ENCODE measurements at regions not wholly inside any gene's neighbourhood (a gene's known extent, or its start where the extent isn't known, plus 50 kb on each side); places are given as distances from the start of the nearest gene placed in this dataset.

DNA sequence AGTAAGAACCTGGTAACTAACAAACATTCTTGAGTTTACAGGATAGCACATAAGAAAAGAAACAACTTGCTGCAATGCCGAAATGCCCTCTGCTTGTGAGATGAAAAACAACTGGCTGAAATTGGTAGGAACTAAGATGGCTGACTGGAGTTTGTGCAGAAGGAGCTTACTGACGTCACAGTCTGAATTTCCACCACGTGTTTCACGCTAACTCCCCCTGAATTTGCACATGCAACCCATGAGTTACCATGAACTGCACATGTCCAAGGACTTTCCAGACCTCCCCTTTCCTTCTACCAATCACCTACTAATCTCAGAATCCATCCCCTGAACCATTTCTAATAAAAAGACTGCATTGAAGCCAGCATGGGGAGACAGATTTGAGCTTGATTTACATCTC, 86.3 kb upstream of the KCND2 start:
- Histone ChIP-seq H3K36me3 (ENCODE audit: insufficient read depth, low read length, poor library complexity, severe bottlenecking) (no peaks in the 10 kb centered on the region), H3K4me1 (ENCODE audit: insufficient read depth, low read length, poor library complexity, severe bottlenecking) (peaks cover 4% of the 10 kb centered on the region), H3K27me3 (replicated peaks; ENCODE audit: insufficient read depth, low read depth, low read length, poor library complexity) (no peaks in the 10 kb centered on the region), H3K27ac (ENCODE audit: low read depth, low read length, poor library complexity, severe bottlenecking) (no peak overlapping the region), H3K9me3 (ENCODE audit: low read depth, low read length, poor library complexity, severe bottlenecking) (no peaks in the 10 kb centered on the region), H3K4me3 (ENCODE audit: low read depth, low read length, poor library complexity, severe bottlenecking) (no peak overlapping the region)
- POLR2A ChIA-PET (ENCODE audit: low non-redundant PET), result no interaction called here
- intact Hi-C loops (cut with micrococcal nuclease; ENCODE audit: unreplicated experiment), result no loop called here
- no TSS peak for BruUV-seq (replicated peaks)
- TF ChIP-seq, protein P1, sequence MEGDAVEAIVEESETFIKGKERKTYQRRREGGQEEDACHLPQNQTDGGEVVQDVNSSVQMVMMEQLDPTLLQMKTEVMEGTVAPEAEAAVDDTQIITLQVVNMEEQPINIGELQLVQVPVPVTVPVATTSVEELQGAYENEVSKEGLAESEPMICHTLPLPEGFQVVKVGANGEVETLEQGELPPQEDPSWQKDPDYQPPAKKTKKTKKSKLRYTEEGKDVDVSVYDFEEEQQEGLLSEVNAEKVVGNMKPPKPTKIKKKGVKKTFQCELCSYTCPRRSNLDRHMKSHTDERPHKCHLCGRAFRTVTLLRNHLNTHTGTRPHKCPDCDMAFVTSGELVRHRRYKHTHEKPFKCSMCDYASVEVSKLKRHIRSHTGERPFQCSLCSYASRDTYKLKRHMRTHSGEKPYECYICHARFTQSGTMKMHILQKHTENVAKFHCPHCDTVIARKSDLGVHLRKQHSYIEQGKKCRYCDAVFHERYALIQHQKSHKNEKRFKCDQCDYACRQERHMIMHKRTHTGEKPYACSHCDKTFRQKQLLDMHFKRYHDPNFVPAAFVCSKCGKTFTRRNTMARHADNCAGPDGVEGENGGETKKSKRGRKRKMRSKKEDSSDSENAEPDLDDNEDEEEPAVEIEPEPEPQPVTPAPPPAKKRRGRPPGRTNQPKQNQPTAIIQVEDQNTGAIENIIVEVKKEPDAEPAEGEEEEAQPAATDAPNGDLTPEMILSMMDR (conservative IDR thresholded peaks at IDR 0.05; ENCODE audit: low read depth, low read length), result no peak
- no peak for TF ChIP-seq EZH2 (IDR thresholded peaks at IDR 0.05; ENCODE audit: borderline replicate concordance, low read depth, low read length, poor library complexity, severe bottlenecking)
- CTCF ChIA-PET, result no interaction called here
- DNase-seq (ENCODE audit: low spot score), result no peak

DNA sequence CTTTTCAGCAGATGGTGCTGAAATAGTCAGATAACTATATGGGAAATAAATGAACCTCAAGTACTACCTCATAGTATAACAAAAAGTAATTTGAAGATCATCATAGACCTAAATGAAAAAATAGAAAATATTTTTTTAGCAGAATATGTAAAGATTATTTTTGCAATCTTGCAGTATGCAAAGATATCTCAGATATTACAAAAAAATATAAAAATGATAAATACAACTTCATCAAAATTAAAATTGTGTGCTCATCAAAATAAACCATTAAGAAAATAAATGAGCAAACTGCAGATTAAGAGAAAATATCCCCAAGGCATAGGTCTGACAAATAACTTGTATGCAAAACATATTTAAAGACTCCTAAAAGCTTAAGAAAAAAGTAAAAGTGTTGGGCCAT, 83.4 kb upstream of the KCND2 start:
- POLR2A ChIA-PET (ENCODE audit: low non-redundant PET), result no interaction called here
- no peaks in the 10 kb centered on the region for H3K36me3 ChIP-seq (ENCODE audit: insufficient read depth, low read length, poor library complexity, severe bottlenecking)
- CTCF ChIA-PET, result no interaction called here
- H3K27ac ChIP-seq (ENCODE audit: low read depth, low read length, poor library complexity, severe bottlenecking), result no peak overlapping the region
- H3K4me1 ChIP-seq (ENCODE audit: insufficient read depth, low read length, poor library complexity, severe bottlenecking), result peaks cover 4% of the 10 kb centered on the region
- DNase-seq (ENCODE audit: low spot score), result no peak
- no peak overlapping the region for H3K4me3 ChIP-seq (ENCODE audit: low read depth, low read length, poor library complexity, severe bottlenecking)
- BruUV-seq (replicated peaks), result no TSS peak
- TF ChIP-seq EZH2 (IDR thresholded peaks at IDR 0.05; ENCODE audit: borderline replicate concordance, low read depth, low read length, poor library complexity, severe bottlenecking), result no peak
- TF ChIP-seq, protein P1 (conservative IDR thresholded peaks at IDR 0.05; ENCODE audit: low read depth, low read length), result no peak
- intact Hi-C loops (cut with micrococcal nuclease; ENCODE audit: unreplicated experiment), result no loop called here
- no peaks in the 10 kb centered on the region for H3K27me3 ChIP-seq (replicated peaks; ENCODE audit: insufficient read depth, low read depth, low read length, poor library complexity)
- no peaks in the 10 kb centered on the region for H3K9me3 ChIP-seq (ENCODE audit: low read depth, low read length, poor library complexity, severe bottlenecking)

DNA sequence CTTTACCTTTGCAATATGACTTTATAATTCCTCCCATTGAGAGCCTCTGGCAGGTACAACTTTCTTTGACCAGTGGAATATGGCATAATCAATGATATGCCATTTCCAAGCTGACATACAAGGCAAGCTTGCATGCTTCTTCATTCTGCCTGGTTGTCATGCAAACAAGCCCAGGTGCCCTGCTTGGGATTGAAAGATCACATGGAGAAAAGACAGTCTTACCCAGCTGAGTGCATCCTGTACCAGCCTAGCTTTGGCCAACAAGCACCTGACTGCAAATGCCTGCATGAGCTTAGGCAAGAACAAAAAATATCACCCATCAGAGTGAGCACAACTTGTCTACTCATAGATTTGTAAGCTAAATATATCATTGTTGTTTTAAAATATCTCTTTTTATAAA, 82.9 kb upstream of the KCND2 start:
- Histone ChIP-seq H3K4me1 (ENCODE audit: insufficient read depth, low read length, poor library complexity, severe bottlenecking) (peaks cover 4% of the 10 kb centered on the region), H3K27ac (ENCODE audit: low read depth, low read length, poor library complexity, severe bottlenecking) (no peak overlapping the region), H3K36me3 (ENCODE audit: insufficient read depth, low read length, poor library complexity, severe bottlenecking) (no peaks in the 10 kb centered on the region), H3K4me3 (ENCODE audit: low read depth, low read length, poor library complexity, severe bottlenecking) (no peak overlapping the region), H3K9me3 (ENCODE audit: low read depth, low read length, poor library complexity, severe bottlenecking) (no peaks in the 10 kb centered on the region), H3K27me3 (replicated peaks; ENCODE audit: insufficient read depth, low read depth, low read length, poor library complexity) (no peaks in the 10 kb centered on the region)
- ChIA-PET POLR2A (ENCODE audit: low non-redundant PET) (no interaction called here), CTCF (no interaction called here)
- intact Hi-C loops (cut with micrococcal nuclease; ENCODE audit: unreplicated experiment), result no loop called here
- no peak for TF ChIP-seq EZH2 (IDR thresholded peaks at IDR 0.05; ENCODE audit: borderline replicate concordance, low read depth, low read length, poor library complexity, severe bottlenecking)
- TF ChIP-seq, protein P1 (conservative IDR thresholded peaks at IDR 0.05; ENCODE audit: low read depth, low read length), result no peak
- no peak for DNase-seq (ENCODE audit: low spot score)
- no TSS peak for BruUV-seq (replicated peaks)

Data from A673 (cell line).